WTC11 (cell line): ENCODE measurements at regions not wholly inside any gene's neighbourhood (a gene's known extent, or its start where the extent isn't known, plus 50 kb on each side); places are given as distances from the start of the nearest gene placed in this dataset.

Experiments
- ATAC-seq: fragments of 200-7000 bp; cut with Tn5 transposase; 2 replicates; pipeline ENCODE4 v1.10.0; 2021; ENCODE audit warnings: mild to moderate bottlenecking, moderate library complexity
- CTCF ChIA-PET: fragments of 300-600 bp; sonication (Branson Sonifier 250); formaldehyde crosslinking; loops from one replicate; lab custom pipeline; 2021; ENCODE audit warnings: antibody characterized with exemption; lab: Charles Lee
- POLR2A ChIA-PET: fragments of 350-600 bp; sonication (Branson Sonifier 250); formaldehyde crosslinking; loops from one replicate; lab custom pipeline; 2021; ENCODE audit warnings: antibody characterized with exemption; lab: Charles Lee
- DNase-seq: peaks from one replicate; pipeline ENCODE4 v3.0.0; 2021; ENCODE audit warnings: low spot score
- H3K27ac Mint-ChIP-seq: 2 replicates; pipeline ENCODE4 v1.8.0; 2021; ENCODE audit warnings: mixed read lengths
- H3K27me3 Mint-ChIP-seq: 2 replicates; pipeline ENCODE4 v1.8.0; 2021; ENCODE audit warnings: low read depth, mild to moderate bottlenecking, moderate library complexity, mixed read lengths
- H3K36me3 Mint-ChIP-seq: 2 replicates; pipeline ENCODE4 v1.8.0; 2021; ENCODE audit warnings: mixed read lengths
- H3K4me1 Mint-ChIP-seq: 2 replicates; pipeline ENCODE4 v1.8.0; 2022; ENCODE audit warnings: mixed read lengths
- H3K4me3 Mint-ChIP-seq: 2 replicates; pipeline ENCODE4 v1.8.0; 2021; ENCODE audit warnings: mild to moderate bottlenecking, moderate library complexity, mixed read lengths
- H3K9me3 Mint-ChIP-seq: 2 replicates; pipeline ENCODE4 v1.8.0; 2021; ENCODE audit warnings: mixed read lengths
- CDX4 ChIP-seq: fragments of 250-450 bp; sonication (Bioruptor Pico); IDR thresholded peaks from 2 replicates; pipeline ENCODE4 v1.9.0; 2021; ENCODE audit warnings: moderate library complexity, mild to moderate bottlenecking, inconsistent platforms, borderline replicate concordance
- E2F4 ChIP-seq: sonication (generic); formaldehyde crosslinking; IDR thresholded peaks from 2 replicates; pipeline ENCODE4 v1.8.1; 2022; ENCODE audit warnings: low read depth, mild to moderate bottlenecking, moderate library complexity, missing genetic modification reagents, borderline replicate concordance
- FOXJ3 ChIP-seq: sonication (generic); formaldehyde crosslinking; IDR thresholded peaks from 2 replicates; pipeline ENCODE4 v1.9.0; 2021; ENCODE audit warnings: missing genetic modification reagents, mild to moderate bottlenecking, borderline replicate concordance
- GTF2I ChIP-seq: fragments of 250-450 bp; sonication (Bioruptor Pico); conservative IDR thresholded peaks from 2 replicates; pipeline ENCODE4 v1.4.0; 2021; ENCODE audit warnings: mild to moderate bottlenecking
- KAT7 ChIP-seq: sonication (generic); formaldehyde crosslinking; IDR thresholded peaks from 2 replicates; pipeline ENCODE4 v1.8.1; 2023; ENCODE audit warnings: missing genetic modification reagents, mild to moderate bottlenecking, borderline replicate concordance
- NR3C1 ChIP-seq: sonication (generic); formaldehyde crosslinking; conservative IDR thresholded peaks from 2 replicates; pipeline ENCODE4 v1.8.1; 2023; ENCODE audit warnings: low read depth, mild to moderate bottlenecking, missing genetic modification reagents
- SMAD4 ChIP-seq: sonication (generic); formaldehyde crosslinking; IDR thresholded peaks from 2 replicates; pipeline ENCODE4 v1.8.0; 2022; ENCODE audit warnings: mild to moderate bottlenecking, missing genetic modification reagents
- ZBTB43 ChIP-seq: sonication (generic); formaldehyde crosslinking; IDR thresholded peaks from 2 replicates; pipeline ENCODE4 v1.8.1; 2023; ENCODE audit warnings: mild to moderate bottlenecking, missing genetic modification reagents
- ZNF416 ChIP-seq: fragments of 250-450 bp; sonication (Bioruptor Pico); IDR thresholded peaks from 2 replicates; pipeline ENCODE4 v1.9.0; 2021; ENCODE audit warnings: mild to moderate bottlenecking, inconsistent platforms
- ZNF671 ChIP-seq: fragments of 250-450 bp; sonication (Bioruptor Pico); IDR thresholded peaks from 2 replicates; pipeline ENCODE4 v1.8.0; 2021; ENCODE audit warnings: mild to moderate bottlenecking
- TF ChIP-seq, protein P1 (sequence below): fragments of 250-450 bp; sonication (Bioruptor Pico); IDR thresholded peaks from 2 replicates; pipeline ENCODE4 v2.1.2; 2022; ENCODE audit warnings: mild to moderate bottlenecking, moderate library complexity
- TF ChIP-seq, protein P2 (sequence below): sonication (generic); formaldehyde crosslinking; IDR thresholded peaks from 2 replicates; pipeline ENCODE4 v1.8.1; 2022; ENCODE audit warnings: low read depth, missing genetic modification reagents, borderline replicate concordance
- TF ChIP-seq, protein P3 (sequence below): sonication (generic); formaldehyde crosslinking; conservative IDR thresholded peaks from 2 replicates; pipeline ENCODE4 v1.8.1; 2022; ENCODE audit warnings: mild to moderate bottlenecking, missing genetic modification reagents
- TF ChIP-seq, protein P4 (sequence below): sonication (generic); formaldehyde crosslinking; IDR thresholded peaks from 2 replicates; pipeline ENCODE4 v1.8.0; 2022; ENCODE audit warnings: mild to moderate bottlenecking, missing genetic modification reagents
- TF ChIP-seq, protein P5 (sequence below): sonication (generic); formaldehyde crosslinking; IDR thresholded peaks from 2 replicates; pipeline ENCODE4 v1.8.1; 2023; ENCODE audit warnings: mild to moderate bottlenecking, missing genetic modification reagents, borderline replicate concordance
- TF ChIP-seq, protein P6 (sequence below): sonication (generic); formaldehyde crosslinking; IDR thresholded peaks from 2 replicates; pipeline ENCODE4 v1.8.0; 2023; ENCODE audit warnings: missing genetic modification reagents, mild to moderate bottlenecking, borderline replicate concordance

DNA sequence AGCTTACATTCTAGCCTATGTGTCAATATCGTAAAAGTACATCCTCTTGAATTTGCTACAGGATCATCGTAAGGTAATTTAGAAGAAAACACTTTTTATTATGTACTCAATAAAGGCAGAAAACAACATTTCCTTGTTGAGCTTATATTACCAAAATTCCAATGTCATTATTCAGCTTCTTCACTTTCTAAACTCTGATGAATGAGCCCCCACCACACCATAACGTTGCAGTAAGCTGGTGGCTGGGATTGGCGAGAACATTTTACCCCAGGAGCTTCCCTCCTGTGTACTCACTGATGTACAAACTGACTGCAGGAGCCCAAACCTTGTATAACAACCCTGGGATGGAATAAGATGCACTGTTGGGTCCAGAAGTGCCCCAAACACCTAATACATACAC is 238.1 kb upstream of the MARCKS start:
- Mint-ChIP-seq H3K4me3 (no peak overlapping the region), H3K36me3 (no peaks in the 10 kb centered on the region), H3K27me3 (no peaks in the 10 kb centered on the region), H3K4me1 (peaks cover 12% of the 10 kb centered on the region), H3K9me3 (no peaks in the 10 kb centered on the region), H3K27ac (no peak overlapping the region)
- ATAC-seq (no peak), DNase-seq (no peak)
- TF ChIP-seq, protein P1, sequence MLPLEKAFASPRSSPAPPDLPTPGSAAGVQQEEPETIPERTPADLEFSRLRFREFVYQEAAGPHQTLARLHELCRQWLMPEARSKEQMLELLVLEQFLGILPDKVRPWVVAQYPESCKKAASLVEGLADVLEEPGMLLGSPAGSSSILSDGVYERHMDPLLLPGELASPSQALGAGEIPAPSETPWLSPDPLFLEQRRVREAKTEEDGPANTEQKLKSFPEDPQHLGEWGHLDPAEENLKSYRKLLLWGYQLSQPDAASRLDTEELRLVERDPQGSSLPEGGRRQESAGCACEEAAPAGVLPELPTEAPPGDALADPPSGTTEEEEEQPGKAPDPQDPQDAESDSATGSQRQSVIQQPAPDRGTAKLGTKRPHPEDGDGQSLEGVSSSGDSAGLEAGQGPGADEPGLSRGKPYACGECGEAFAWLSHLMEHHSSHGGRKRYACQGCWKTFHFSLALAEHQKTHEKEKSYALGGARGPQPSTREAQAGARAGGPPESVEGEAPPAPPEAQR (CRISPR knock-in tag) = no peak
- TF ChIP-seq, protein P2, sequence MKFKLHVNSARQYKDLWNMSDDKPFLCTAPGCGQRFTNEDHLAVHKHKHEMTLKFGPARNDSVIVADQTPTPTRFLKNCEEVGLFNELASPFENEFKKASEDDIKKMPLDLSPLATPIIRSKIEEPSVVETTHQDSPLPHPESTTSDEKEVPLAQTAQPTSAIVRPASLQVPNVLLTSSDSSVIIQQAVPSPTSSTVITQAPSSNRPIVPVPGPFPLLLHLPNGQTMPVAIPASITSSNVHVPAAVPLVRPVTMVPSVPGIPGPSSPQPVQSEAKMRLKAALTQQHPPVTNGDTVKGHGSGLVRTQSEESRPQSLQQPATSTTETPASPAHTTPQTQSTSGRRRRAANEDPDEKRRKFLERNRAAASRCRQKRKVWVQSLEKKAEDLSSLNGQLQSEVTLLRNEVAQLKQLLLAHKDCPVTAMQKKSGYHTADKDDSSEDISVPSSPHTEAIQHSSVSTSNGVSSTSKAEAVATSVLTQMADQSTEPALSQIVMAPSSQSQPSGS (CRISPR knock-in tag) = no peak
- TF ChIP-seq GTF2I (no peak), ZNF671 (CRISPR knock-in tag) (no peak), FOXJ3 (no peak), SMAD4 (CRISPR knock-in tag) (no peak)
- TF ChIP-seq, protein P3, sequence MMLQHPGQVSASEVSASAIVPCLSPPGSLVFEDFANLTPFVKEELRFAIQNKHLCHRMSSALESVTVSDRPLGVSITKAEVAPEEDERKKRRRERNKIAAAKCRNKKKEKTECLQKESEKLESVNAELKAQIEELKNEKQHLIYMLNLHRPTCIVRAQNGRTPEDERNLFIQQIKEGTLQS = no peak
- CTCF ChIA-PET = no interaction called here
- POLR2A ChIA-PET = no interaction called here

DNA sequence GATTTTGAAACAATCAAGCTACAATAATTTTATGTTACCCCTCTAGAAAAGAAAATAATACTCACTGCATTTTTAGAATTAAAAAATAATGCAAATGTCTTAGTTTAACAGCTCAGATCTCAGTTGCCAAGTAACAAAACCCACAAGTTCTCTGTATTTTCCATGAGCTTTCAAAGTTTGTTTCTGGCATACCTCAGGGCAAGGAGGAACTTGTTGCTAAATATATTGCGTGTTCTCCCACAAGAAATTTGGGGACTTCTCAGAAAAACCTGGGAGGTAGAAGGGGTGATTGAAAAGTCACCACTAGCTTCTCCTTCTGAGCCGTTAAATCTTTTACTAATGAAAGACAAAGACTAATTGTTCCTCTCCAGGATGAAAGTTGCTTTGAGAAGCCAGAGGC is 236.8 kb upstream of the MARCKS start:
- Mint-ChIP-seq H3K4me3 (no peak overlapping the region), H3K36me3 (no peaks in the 10 kb centered on the region), H3K4me1 (peaks cover 12% of the 10 kb centered on the region), H3K9me3 (no peaks in the 10 kb centered on the region), H3K27me3 (peaks cover under 1% of the 10 kb centered on the region; the same call in 1 of the 2 replicates), H3K27ac (no peak overlapping the region)
- TF ChIP-seq NR3C1 (CRISPR knock-in tag) (no peak), SMAD4 (CRISPR knock-in tag) (no peak), ZBTB43 (CRISPR knock-in tag) (no peak), KAT7 (no peak)
- TF ChIP-seq, protein P4, sequence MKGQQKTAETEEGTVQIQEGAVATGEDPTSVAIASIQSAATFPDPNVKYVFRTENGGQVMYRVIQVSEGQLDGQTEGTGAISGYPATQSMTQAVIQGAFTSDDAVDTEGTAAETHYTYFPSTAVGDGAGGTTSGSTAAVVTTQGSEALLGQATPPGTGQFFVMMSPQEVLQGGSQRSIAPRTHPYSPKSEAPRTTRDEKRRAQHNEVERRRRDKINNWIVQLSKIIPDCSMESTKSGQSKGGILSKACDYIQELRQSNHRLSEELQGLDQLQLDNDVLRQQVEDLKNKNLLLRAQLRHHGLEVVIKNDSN (CRISPR knock-in tag) = no peak
- DNase-seq (no peak), ATAC-seq (no peak)
- ChIA-PET CTCF (interaction anchor here (1.1 kb wide), 1 partner anchor 259 kb away, joined by 5 read pairs; no protein-coding TSS in a partner anchor), POLR2A (no interaction called here)

- Mint-ChIP-seq H3K4me1 (peaks cover 12% of the 10 kb centered on the region), H3K36me3 (no peaks in the 10 kb centered on the region), H3K27ac (no peak overlapping the region; the same call in 1 of the 2 replicates), H3K27me3 (peaks cover 12% of the 10 kb centered on the region), H3K4me3 (no peak overlapping the region), H3K9me3 (no peaks in the 10 kb centered on the region)
- ATAC-seq (no peak), DNase-seq (no peak)
- ChIA-PET POLR2A (no interaction called here), CTCF (no interaction called here)
- TF ChIP-seq, protein P5, sequence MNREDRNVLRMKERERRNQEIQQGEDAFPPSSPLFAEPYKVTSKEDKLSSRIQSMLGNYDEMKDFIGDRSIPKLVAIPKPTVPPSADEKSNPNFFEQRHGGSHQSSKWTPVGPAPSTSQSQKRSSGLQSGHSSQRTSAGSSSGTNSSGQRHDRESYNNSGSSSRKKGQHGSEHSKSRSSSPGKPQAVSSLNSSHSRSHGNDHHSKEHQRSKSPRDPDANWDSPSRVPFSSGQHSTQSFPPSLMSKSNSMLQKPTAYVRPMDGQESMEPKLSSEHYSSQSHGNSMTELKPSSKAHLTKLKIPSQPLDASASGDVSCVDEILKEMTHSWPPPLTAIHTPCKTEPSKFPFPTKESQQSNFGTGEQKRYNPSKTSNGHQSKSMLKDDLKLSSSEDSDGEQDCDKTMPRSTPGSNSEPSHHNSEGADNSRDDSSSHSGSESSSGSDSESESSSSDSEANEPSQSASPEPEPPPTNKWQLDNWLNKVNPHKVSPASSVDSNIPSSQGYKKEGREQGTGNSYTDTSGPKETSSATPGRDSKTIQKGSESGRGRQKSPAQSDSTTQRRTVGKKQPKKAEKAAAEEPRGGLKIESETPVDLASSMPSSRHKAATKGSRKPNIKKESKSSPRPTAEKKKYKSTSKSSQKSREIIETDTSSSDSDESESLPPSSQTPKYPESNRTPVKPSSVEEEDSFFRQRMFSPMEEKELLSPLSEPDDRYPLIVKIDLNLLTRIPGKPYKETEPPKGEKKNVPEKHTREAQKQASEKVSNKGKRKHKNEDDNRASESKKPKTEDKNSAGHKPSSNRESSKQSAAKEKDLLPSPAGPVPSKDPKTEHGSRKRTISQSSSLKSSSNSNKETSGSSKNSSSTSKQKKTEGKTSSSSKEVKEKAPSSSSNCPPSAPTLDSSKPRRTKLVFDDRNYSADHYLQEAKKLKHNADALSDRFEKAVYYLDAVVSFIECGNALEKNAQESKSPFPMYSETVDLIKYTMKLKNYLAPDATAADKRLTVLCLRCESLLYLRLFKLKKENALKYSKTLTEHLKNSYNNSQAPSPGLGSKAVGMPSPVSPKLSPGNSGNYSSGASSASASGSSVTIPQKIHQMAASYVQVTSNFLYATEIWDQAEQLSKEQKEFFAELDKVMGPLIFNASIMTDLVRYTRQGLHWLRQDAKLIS (CRISPR knock-in tag) = no peak
- TF ChIP-seq ZNF416 (CRISPR knock-in tag) (no peak), E2F4 (CRISPR knock-in tag) (no peak), CDX4 (no peak)
- TF ChIP-seq, protein P6, sequence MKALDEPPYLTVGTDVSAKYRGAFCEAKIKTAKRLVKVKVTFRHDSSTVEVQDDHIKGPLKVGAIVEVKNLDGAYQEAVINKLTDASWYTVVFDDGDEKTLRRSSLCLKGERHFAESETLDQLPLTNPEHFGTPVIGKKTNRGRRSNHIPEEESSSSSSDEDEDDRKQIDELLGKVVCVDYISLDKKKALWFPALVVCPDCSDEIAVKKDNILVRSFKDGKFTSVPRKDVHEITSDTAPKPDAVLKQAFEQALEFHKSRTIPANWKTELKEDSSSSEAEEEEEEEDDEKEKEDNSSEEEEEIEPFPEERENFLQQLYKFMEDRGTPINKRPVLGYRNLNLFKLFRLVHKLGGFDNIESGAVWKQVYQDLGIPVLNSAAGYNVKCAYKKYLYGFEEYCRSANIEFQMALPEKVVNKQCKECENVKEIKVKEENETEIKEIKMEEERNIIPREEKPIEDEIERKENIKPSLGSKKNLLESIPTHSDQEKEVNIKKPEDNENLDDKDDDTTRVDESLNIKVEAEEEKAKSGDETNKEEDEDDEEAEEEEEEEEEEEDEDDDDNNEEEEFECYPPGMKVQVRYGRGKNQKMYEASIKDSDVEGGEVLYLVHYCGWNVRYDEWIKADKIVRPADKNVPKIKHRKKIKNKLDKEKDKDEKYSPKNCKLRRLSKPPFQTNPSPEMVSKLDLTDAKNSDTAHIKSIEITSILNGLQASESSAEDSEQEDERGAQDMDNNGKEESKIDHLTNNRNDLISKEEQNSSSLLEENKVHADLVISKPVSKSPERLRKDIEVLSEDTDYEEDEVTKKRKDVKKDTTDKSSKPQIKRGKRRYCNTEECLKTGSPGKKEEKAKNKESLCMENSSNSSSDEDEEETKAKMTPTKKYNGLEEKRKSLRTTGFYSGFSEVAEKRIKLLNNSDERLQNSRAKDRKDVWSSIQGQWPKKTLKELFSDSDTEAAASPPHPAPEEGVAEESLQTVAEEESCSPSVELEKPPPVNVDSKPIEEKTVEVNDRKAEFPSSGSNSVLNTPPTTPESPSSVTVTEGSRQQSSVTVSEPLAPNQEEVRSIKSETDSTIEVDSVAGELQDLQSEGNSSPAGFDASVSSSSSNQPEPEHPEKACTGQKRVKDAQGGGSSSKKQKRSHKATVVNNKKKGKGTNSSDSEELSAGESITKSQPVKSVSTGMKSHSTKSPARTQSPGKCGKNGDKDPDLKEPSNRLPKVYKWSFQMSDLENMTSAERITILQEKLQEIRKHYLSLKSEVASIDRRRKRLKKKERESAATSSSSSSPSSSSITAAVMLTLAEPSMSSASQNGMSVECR (CRISPR knock-in tag) = no peak
Observed at GRCh38 chr6:113622254-113622653, 234.9 kb upstream of the MARCKS start.
